Fibroblast of lung (primary cell): ENCODE measurements at regions not wholly inside any gene's neighbourhood (a gene's known extent, or its start where the extent isn't known, plus 50 kb on each side); places are given as distances from the start of the nearest gene placed in this dataset.

Experiments used
- DNase-seq, 2 donors: peaks; one replicate each; pipeline versions ENCODE4 v3.0.0 to v3.0.0-alpha.2; 2010; ENCODE audit warnings: low read depth in 2 of 2
- H2AFZ ChIP-seq: 2 replicates; pipeline ENCODE4 v1.5.1; 2012; ENCODE audit warnings: low read length, control low read depth, inconsistent platforms
- H3K27ac ChIP-seq: 2 replicates; pipeline ENCODE4 v1.5.1; 2011; ENCODE audit warnings: low read length, control low read depth; ENCODE audit not compliant: insufficient read depth
- H3K27me3 ChIP-seq: 2 replicates; pipeline ENCODE4 v1.5.1; 2011; ENCODE audit warnings: mild to moderate bottlenecking, low read length; ENCODE audit not compliant: control insufficient read depth, insufficient read depth
- H3K36me3 ChIP-seq: 2 replicates; pipeline ENCODE4 v1.5.1; 2011; ENCODE audit warnings: low read length; ENCODE audit not compliant: control insufficient read depth, insufficient read depth
- H3K4me1 ChIP-seq: 2 replicates; pipeline ENCODE4 v1.5.1; 2011; ENCODE audit warnings: low read length; ENCODE audit not compliant: control insufficient read depth, insufficient read depth; ENCODE audit errors: extremely low read depth
- H3K4me2 ChIP-seq: 2 replicates; pipeline ENCODE4 v1.5.1; 2011; ENCODE audit warnings: low read length, control low read depth; ENCODE audit not compliant: insufficient read depth; ENCODE audit errors: extremely low read depth
- H3K4me3 ChIP-seq, 4 experiments: fragments of 200-600 bp in 1 of 4; sonication (generic) in 1 of 4; replicated peaks in 1 of 4; 2 replicates each; pipeline ENCODE4 v1.5.1; 2011 to 2016; ENCODE audit warnings: low read length in 4 of 4, low read depth in 3 of 4, mild to moderate bottlenecking in 3 of 4, control low read depth in 2 of 4, inconsistent platforms in 1 of 4, mixed read lengths in 1 of 4; ENCODE audit not compliant: insufficient read depth in 1 of 4; ENCODE audit errors: control extremely low read depth in 1 of 4
- H3K79me2 ChIP-seq: 2 replicates; pipeline ENCODE4 v1.5.1; 2012; ENCODE audit warnings: mild to moderate bottlenecking, low read length, inconsistent platforms; ENCODE audit not compliant: control insufficient read depth, insufficient read depth
- H3K9ac ChIP-seq: 2 replicates; pipeline ENCODE4 v1.5.1; 2011; ENCODE audit warnings: mild to moderate bottlenecking, low read length, control low read depth; ENCODE audit not compliant: insufficient read depth
- H3K9me3 ChIP-seq: 2 replicates; pipeline ENCODE4 v1.5.1; 2012; ENCODE audit warnings: low read depth, low read length; ENCODE audit not compliant: control insufficient read depth, insufficient read depth
- H4K20me1 ChIP-seq: 2 replicates; pipeline ENCODE4 v1.5.1; 2011; ENCODE audit warnings: low read length; ENCODE audit not compliant: control insufficient read depth, insufficient read depth; ENCODE audit errors: extremely low read depth
- EZH2 ChIP-seq: IDR thresholded peaks from 2 replicates; pipeline ENCODE4 v1.5.1; 2012; ENCODE audit warnings: low read length, control low read depth, mild to moderate bottlenecking; ENCODE audit errors: missing control alignments
- TF ChIP-seq, protein P1 (sequence below), 2 donors: IDR thresholded peaks in 1 of 2; conservative IDR thresholded peaks in 1 of 2; 1 replicate in 1 of 2; 2 replicates in 1 of 2; pipeline ENCODE4 v1.5.1; 2011 to 2012; ENCODE audit warnings: low read length in 2 of 2, control low read depth in 1 of 2, inconsistent platforms in 1 of 2, low read depth in 1 of 2, mild to moderate bottlenecking in 1 of 2

GRCh38 chr6:115203381-115203780 lies 857.3 kb downstream of the FRK start:
- no peak for DNase-seq
- H3K4me1 ChIP-seq, result no peaks in the 10 kb centered on the region
- no peak overlapping the region for H3K27ac ChIP-seq
- TF ChIP-seq EZH2, result no peak
- TF ChIP-seq, protein P1, sequence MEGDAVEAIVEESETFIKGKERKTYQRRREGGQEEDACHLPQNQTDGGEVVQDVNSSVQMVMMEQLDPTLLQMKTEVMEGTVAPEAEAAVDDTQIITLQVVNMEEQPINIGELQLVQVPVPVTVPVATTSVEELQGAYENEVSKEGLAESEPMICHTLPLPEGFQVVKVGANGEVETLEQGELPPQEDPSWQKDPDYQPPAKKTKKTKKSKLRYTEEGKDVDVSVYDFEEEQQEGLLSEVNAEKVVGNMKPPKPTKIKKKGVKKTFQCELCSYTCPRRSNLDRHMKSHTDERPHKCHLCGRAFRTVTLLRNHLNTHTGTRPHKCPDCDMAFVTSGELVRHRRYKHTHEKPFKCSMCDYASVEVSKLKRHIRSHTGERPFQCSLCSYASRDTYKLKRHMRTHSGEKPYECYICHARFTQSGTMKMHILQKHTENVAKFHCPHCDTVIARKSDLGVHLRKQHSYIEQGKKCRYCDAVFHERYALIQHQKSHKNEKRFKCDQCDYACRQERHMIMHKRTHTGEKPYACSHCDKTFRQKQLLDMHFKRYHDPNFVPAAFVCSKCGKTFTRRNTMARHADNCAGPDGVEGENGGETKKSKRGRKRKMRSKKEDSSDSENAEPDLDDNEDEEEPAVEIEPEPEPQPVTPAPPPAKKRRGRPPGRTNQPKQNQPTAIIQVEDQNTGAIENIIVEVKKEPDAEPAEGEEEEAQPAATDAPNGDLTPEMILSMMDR (conservative IDR thresholded peaks at IDR 0.05 in 1 of 2, IDR thresholded peaks at IDR 0.05 in 1 of 2; ENCODE audit: low read depth in 1 of 2, low read length in 2 of 2), result no peak
- no peak overlapping the region for H3K4me2 ChIP-seq
- no peak overlapping the region for H2AFZ ChIP-seq
- no peaks in the 10 kb centered on the region for H3K79me2 ChIP-seq
- no peaks in the 10 kb centered on the region for H4K20me1 ChIP-seq
- no peaks in the 10 kb centered on the region for H3K27me3 ChIP-seq
- H3K9ac ChIP-seq, result no peak overlapping the region
- H3K36me3 ChIP-seq, result no peaks in the 10 kb centered on the region
- H3K4me3 ChIP-seq, result no peak overlapping the region
- H3K9me3 ChIP-seq, result no peaks in the 10 kb centered on the region

DNA sequence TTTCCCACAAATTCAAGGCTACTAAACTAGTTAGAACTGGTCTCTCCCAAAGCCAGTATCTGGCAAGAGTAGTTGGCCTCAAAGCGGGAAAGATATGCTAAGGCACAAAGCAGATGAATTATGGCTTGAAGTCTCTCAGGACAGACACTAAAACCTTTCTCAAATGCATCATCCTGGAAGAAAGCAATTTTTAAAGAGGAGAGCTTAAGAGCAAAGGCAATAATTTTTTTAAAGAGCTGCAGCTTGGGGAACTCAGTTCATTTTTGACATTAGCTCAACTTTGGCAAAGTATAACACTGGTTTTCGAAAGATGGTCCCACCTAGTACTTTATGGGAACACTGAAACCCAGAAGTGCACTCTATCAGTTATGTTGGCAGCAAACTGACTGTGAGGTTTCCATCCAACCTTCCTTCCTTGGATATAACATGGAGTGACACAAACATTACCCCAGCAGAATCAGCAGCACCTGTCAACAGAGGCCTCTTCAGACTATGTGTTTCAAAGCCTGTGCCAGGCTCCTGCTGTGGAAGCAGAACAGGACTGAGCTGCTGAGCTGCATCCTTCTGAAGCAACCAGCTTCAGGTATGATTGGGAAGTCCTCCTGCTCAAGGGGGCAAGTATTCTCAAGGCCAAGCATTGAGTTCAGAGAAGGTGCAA lies 852.3 kb upstream of the HS3ST5 start:
- no peak overlapping the region for H3K9ac ChIP-seq
- no peak overlapping the region for H2AFZ ChIP-seq
- H3K79me2 ChIP-seq, result no peaks in the 10 kb centered on the region
- H3K27me3 ChIP-seq, result no peaks in the 10 kb centered on the region
- no peaks in the 10 kb centered on the region for H3K9me3 ChIP-seq
- DNase-seq, result no peak
- H3K4me2 ChIP-seq, result no peak overlapping the region
- H3K27ac ChIP-seq, result no peak overlapping the region
- H3K4me3 ChIP-seq, result no peak overlapping the region
- H3K36me3 ChIP-seq, result no peaks in the 10 kb centered on the region
- H3K4me1 ChIP-seq, result no peaks in the 10 kb centered on the region
- no peak for TF ChIP-seq EZH2
- TF ChIP-seq, protein P1 (conservative IDR thresholded peaks at IDR 0.05 in 1 of 2, IDR thresholded peaks at IDR 0.05 in 1 of 2; ENCODE audit: low read depth in 1 of 2, low read length in 2 of 2), result no peak
- H4K20me1 ChIP-seq, result no peaks in the 10 kb centered on the region

- no peaks in the 10 kb centered on the region for H3K27me3 ChIP-seq
- no peaks in the 10 kb centered on the region for H3K36me3 ChIP-seq
- H3K79me2 ChIP-seq, result no peaks in the 10 kb centered on the region
- H4K20me1 ChIP-seq, result no peaks in the 10 kb centered on the region
- TF ChIP-seq, protein P1 (conservative IDR thresholded peaks at IDR 0.05 in 1 of 2, IDR thresholded peaks at IDR 0.05 in 1 of 2; ENCODE audit: low read depth in 1 of 2, low read length in 2 of 2), result no peak
- TF ChIP-seq EZH2, result no peak
- no peak overlapping the region for H3K4me2 ChIP-seq
- H3K9me3 ChIP-seq, result no peaks in the 10 kb centered on the region
- H3K4me3 ChIP-seq, result no peak overlapping the region
- no peak overlapping the region for H3K9ac ChIP-seq
- no peak overlapping the region for H3K27ac ChIP-seq
- no peaks in the 10 kb centered on the region for H3K4me1 ChIP-seq
- no peak for DNase-seq
- H2AFZ ChIP-seq, result no peak overlapping the region
These were observed 849.2 kb upstream of the HS3ST5 start for GRCh38 chr6:115191989-115192388.
